ENCODE measurements at regions not wholly inside any gene's neighbourhood (a gene's known extent, or its start where the extent isn't known, plus 50 kb on each side); places are given as distances from the start of the nearest gene placed in this dataset.

DNA sequence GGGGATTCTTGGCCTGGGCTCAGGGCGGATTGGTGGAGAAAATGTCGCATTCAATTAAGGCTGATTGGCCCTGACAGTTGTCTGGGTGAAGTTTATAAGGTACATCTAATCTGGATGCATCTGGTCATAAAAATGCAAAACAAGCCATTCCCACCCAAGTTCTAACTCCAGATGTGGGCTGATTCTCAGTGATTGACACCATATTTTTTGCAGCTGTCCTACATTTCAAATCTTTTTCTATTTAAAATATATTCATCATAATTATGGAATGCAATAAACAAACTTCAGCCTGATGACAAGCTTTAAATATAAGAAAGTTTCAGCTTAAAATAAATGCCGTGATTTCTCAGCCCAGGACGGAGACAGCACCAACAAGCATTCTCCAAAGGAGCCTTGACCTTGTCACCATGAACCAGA, 146.4 kb upstream of the SMIM23 start:
- TF ChIP-seq, protein P1, sequence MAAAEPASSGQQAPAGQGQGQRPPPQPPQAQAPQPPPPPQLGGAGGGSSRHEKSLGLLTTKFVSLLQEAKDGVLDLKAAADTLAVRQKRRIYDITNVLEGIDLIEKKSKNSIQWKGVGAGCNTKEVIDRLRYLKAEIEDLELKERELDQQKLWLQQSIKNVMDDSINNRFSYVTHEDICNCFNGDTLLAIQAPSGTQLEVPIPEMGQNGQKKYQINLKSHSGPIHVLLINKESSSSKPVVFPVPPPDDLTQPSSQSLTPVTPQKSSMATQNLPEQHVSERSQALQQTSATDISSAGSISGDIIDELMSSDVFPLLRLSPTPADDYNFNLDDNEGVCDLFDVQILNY (CRISPR knock-in tag; IDR thresholded peaks at IDR 0.05) = no peak
- TF ChIP-seq, protein P2, sequence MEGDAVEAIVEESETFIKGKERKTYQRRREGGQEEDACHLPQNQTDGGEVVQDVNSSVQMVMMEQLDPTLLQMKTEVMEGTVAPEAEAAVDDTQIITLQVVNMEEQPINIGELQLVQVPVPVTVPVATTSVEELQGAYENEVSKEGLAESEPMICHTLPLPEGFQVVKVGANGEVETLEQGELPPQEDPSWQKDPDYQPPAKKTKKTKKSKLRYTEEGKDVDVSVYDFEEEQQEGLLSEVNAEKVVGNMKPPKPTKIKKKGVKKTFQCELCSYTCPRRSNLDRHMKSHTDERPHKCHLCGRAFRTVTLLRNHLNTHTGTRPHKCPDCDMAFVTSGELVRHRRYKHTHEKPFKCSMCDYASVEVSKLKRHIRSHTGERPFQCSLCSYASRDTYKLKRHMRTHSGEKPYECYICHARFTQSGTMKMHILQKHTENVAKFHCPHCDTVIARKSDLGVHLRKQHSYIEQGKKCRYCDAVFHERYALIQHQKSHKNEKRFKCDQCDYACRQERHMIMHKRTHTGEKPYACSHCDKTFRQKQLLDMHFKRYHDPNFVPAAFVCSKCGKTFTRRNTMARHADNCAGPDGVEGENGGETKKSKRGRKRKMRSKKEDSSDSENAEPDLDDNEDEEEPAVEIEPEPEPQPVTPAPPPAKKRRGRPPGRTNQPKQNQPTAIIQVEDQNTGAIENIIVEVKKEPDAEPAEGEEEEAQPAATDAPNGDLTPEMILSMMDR (IDR thresholded peaks at IDR 0.05) = no peak
- TF ChIP-seq FOXJ3 (CRISPR knock-in tag; IDR thresholded peaks at IDR 0.05; ENCODE audit: borderline replicate concordance) (no peak), SP1 (CRISPR knock-in tag; conservative IDR thresholded peaks at IDR 0.05) (no peak), ELF4 (CRISPR knock-in tag; IDR thresholded peaks at IDR 0.05; ENCODE audit: low read depth) (no peak), EMX1 (CRISPR knock-in tag; IDR thresholded peaks at IDR 0.05) (no peak), ATF1 (CRISPR knock-in tag; IDR thresholded peaks at IDR 0.05) (no peak)
- TF ChIP-seq, protein P3, sequence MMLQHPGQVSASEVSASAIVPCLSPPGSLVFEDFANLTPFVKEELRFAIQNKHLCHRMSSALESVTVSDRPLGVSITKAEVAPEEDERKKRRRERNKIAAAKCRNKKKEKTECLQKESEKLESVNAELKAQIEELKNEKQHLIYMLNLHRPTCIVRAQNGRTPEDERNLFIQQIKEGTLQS (CRISPR knock-in tag; conservative IDR thresholded peaks at IDR 0.05) = no peak

All from WTC11 (cell line).